ENCODE measurements at regions not wholly inside any gene's neighbourhood (a gene's known extent, or its start where the extent isn't known, plus 50 kb on each side); places are given as distances from the start of the nearest gene placed in this dataset.
A peak's percentile ranks its signal among the peaks of the same experiment; 100 is the strongest.

DNA sequence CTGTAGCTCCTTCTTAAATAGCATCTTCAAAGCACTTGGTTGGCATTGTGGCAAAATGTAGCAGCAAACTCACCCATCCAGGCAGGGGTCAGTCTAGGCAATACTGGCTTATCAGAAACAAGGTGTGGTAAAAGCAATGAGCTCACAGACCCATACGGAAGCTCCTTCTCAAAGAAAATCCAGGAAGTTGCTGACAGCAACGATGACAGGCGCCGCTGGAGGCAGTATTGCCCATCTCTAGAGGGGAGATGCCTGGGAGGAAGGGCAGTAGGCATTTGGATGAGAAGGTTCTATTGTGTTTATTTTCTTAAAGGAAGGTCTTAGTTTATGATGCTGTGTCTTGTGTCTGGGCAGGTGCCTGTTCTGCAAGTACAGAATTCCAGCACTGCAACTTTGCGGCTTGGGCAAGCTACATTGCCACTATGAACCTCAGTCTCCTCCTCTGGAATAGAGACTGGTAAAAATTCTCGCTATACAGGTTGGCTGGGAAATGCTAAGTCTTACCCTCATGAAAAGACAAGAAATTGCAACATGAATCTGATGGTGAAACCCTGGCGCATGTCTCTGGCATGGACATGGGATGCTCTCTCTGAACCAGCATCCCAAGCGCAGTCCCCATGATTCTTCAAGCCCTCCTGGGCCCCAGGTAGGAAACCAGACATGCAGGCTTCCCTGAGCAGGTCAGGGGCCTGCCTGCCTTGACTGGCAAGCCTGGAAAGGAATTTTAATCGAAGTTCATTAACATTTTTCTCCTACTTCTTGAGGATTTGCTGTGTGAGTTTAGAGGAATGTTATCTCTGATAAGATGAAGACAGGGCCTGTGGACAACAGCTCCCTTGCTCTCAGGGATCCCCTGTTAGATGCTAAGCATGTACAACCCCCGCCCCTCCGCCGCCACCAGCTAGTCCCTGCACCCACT, 156.0 kb downstream of the TFCP2L1 start:
- DNase-seq (ENCODE audit: missing footprints), result no peak
- intact Hi-C loops (cut with DNase I), result no loop called here
- no peak for ATAC-seq

GRCh38 chr2:121129692-121130091, 155.3 kb downstream of the TFCP2L1 start:
- DNase-seq (ENCODE audit: missing footprints) (no peak), ATAC-seq (no peak)
- intact Hi-C loops (cut with DNase I), result no loop called here

DNA sequence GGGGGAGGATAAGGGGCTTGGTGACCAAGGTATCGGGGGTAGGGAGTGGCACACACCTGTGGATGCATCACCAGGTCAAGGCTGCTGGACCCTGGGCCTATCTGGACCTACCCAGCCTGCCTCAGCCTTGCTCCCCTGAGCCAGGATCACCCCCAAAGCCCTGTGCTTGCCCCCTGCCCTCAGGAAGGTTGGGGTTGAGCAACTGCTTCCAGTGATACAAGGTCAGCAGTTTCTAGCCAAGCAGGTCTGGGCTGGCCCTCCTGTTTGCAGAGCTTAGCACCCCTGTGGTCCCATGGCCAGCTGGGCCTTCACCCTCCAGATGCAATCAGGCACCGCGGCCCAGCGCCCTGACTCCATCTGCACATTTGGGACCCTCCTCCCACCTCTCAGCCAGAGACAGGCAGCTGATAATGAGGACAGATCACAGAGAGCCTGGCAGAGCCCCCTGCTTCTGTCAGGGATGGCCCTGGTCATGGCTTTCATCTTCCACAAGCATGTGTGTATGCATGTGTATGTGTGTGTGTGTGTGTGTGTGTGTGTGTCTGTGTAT, 154.6 kb downstream of the TFCP2L1 start:
- intact Hi-C loops (cut with DNase I), result no loop called here
- ATAC-seq, result no peak
- DNase-seq (ENCODE audit: missing footprints), result no peak

- no peak for DNase-seq (ENCODE audit: missing footprints)
- intact Hi-C loops (cut with DNase I), result no loop called here
- ATAC-seq, result no peak
These were observed 153.6 kb downstream of the TFCP2L1 start for GRCh38 chr2:121131375-121131774.

DNA sequence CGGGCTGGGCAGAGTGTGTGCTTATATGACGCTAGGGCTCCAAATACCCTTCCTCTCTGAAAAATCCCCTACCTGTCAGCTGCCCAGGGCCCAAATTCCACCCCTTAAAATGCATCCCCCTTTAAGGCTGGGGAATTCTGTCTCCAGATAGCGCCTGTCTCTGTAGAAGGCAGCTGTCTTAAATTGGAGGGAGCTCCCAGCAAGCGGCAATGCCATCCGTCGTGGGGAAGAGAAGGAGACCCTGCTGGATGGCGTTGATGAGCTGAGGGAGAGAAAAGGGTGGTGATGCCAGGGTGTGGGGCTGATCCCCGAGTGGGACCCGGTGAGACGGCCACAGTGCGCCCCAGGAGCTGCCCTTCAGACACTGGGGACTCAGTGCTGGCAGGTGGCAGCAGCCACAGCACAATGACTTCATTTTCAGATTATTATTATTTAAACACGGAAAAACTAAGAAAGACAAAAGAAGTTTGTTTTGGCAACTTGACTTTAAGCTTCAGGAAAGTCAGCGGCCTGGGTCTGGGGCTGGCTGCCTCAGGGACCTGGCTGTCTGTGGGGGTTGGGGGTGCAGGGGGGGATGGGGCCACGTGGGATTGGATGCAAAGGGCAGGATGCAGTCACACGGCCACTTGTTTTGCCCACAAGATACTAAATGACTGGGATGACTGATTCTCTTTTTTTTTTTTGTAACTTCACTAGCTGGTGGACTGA, 152.8 kb downstream of the TFCP2L1 start:
- DNase-seq (ENCODE audit: missing footprints), result no peak
- intact Hi-C loops (cut with DNase I), result no loop called here
- no peak for ATAC-seq

DNA sequence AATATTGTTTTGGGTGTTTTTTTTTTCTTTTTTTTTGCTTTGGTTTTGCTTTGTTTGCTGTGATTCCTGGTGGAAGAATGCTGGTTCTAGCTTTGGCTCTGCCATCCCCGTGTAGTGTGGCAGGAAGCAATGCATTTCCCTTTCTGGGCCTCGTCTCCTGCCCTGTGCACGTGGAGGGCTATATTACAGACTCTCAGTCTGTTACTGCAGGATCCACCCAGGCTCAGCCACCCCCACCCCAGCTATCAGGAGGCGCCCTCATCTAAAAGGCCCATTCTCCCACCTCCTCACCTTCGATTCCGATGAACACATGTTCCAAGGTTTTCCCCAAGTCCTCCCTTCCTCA, 152.3 kb downstream of the TFCP2L1 start:
- intact Hi-C loops (cut with DNase I), result no loop called here
- no peak for DNase-seq (ENCODE audit: missing footprints)
- no peak for ATAC-seq

DNA sequence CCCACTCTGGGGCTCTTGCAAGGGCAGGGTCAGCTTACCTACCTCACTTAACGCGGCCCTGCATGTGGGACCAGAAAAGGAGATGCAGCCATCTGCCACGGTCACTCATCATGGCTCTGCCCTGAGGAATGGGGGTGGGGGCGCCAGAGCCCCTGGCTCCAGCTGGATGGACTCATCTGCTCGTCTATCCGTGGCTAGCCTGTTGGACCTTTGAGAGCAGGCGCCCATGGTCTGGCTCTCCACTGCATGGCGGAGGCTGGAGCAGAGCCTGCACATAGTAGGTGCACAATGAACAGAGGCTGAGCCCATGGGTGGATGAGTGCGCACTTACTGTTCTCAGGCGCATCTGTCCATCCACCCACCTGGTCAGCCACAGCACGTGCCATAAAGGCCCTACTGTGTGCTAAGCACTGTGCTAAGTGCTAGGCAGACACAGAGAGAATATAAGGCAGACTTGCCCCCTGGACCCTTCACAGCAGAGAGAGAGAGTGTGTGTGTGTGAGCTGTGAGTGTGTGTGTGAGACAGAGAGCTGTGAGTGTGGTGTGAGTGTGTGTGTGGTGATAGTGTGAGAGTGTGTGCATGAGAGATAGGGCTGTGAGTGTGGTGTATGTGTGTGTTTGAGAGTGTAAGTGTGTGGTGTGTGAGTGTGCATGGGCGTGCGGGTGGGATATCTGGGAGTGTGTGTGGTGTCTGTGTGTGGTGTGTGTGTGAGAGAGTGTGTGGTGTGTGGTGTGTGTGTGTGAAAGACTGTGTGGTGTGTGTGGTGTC, 151.3 kb downstream of the TFCP2L1 start:
- no peak for ATAC-seq
- intact Hi-C loops (cut with DNase I), result no loop called here

DNA sequence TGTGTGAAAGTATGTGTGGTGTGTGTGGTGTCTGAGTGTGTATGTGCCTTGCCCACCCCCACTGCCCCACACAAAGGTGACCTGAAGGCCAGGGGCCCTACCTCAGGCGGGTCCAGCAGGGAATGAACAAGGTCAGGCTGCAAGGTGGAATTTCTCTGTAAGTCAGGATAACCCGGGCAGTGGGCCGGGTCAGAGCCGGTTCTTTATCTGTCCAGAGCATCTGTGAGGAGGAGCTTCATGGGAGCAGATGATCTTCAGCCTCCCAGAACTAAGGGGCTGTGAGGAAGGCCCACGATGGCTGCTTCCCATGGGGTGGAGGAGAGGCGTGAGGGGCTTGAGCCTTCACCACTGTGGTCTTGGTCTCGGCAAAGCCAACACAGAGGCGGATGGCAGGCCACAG, 150.3 kb downstream of the TFCP2L1 start:
- DNase-seq (ENCODE audit: missing footprints) (no peak), ATAC-seq (no peak)
- intact Hi-C loops (cut with DNase I), result no loop called here

More for the DNA sequence above, 151.3 kb downstream of the TFCP2L1 start:
- DNase-seq (ENCODE audit: missing footprints), result no peak

- DNase-seq (ENCODE audit: missing footprints) (no peak), ATAC-seq (no peak)
- intact Hi-C loops (cut with DNase I), result no loop called here
These were observed 149.7 kb downstream of the TFCP2L1 start for GRCh38 chr2:121135168-121135853.

DNA sequence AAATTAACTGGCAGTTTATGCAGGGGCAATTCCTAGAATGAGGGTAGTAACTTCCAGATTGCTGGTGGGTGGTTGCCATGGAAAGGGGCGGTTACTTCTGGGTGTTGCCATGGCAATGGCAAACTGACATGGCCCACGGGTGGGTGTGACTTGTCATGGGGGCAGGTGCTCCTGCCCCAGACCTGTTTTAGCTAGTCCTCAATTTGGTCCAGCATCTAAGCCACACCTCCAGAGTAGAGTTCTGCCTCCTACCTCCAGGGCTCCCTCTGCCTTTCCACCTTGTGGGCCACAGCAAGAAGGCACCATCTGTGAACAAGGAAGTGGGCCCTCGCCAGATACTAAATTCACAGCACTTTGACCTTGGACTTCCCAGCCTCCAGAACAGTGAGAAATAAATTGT, 148.7 kb downstream of the TFCP2L1 start:
- DNase-seq (ENCODE audit: missing footprints) (no peak), ATAC-seq (no peak)
- intact Hi-C loops (cut with DNase I), result no loop called here

GRCh38 chr2:121137571-121137970, 147.4 kb downstream of the TFCP2L1 start:
- no peak for ATAC-seq
- intact Hi-C loops (cut with DNase I), result no loop called here
- no peak for DNase-seq (ENCODE audit: missing footprints)

- intact Hi-C loops (cut with DNase I), result no loop called here
- no peak for ATAC-seq
- DNase-seq (ENCODE audit: missing footprints), result no peak
These were observed 144.3 kb downstream of the TFCP2L1 start for GRCh38 chr2:121140734-121141133.

DNA sequence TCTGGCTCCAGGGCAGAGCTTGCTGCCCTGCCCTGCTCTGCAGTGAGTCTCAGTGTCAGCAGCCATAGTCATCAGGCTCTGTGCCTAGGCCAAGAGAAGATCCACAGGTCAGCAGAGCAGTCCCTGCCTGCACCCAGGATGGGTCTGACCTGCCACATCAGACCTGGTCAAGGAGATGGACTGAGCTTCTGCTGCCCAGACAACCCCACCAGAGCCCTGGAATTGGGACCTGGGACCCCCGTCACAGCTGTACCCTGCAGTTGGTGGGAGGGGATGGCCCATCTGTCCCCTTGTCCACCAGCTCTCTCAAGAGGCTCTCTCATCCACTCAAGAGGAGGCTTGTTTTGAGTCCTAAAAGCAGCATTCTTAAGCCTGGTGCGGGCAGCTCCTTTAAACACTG, 142.6 kb downstream of the TFCP2L1 start:
- no peak for ATAC-seq
- intact Hi-C loops (cut with DNase I), result no loop called here
- no peak for DNase-seq (ENCODE audit: missing footprints)

- no peak for ATAC-seq
- intact Hi-C loops (cut with DNase I), result no loop called here
- no peak for DNase-seq (ENCODE audit: missing footprints)
These were observed 140.9 kb downstream of the TFCP2L1 start for GRCh38 chr2:121144111-121144510.

DNA sequence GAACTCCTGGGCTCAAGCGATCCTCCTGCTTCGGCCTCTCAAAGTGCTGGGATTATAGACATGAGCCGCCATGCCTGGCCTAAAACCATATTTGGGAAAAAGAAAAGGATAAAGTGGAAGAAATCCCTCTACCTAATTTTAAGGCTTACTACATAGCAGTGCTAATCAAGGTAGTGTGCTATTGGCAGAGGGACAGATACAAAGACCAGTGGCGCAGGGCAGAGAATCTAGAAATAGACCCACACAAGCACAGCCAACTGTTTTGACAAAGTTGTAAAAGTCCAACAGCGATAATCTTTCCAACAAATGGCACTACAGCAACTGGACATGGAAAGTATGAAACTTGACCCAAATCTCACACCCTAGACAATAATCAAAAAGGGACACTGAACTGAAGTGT, 138.4 kb downstream of the TFCP2L1 start:
- DNase-seq (ENCODE audit: missing footprints) (no peak), ATAC-seq (peak; percentile 56)
- intact Hi-C loops (cut with DNase I), result no loop called here

- DNase-seq (ENCODE audit: missing footprints) (no peak), ATAC-seq (no peak)
- intact Hi-C loops (cut with DNase I), result no loop called here
These were observed 137.2 kb downstream of the TFCP2L1 start for GRCh38 chr2:121147766-121148165.

DNA sequence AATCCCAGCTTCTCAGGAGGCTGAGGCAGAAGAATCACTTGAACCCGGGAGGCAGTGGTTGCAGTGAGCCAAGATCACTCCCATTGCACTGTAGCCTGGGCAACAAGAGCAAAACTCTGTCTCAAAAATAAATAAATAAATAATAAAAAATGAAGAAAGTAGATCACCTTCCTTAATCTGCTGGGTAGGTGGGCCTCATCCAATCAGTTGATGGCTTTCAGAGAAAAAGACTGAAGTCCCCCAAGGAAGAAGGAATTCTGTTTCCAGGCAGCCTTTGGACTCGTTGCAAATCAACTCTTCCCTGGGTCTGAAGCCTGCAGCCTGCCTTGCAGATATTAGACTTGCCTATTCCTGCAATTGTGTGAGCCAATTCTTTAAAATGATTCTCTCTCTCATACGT, 136.5 kb downstream of the TFCP2L1 start:
- intact Hi-C loops (cut with DNase I), result no loop called here
- no peak for ATAC-seq

GRCh38 chr2:121149384-121149783, 135.6 kb downstream of the TFCP2L1 start:
- intact Hi-C loops (cut with DNase I), result no loop called here
- peak; percentile 49 for ATAC-seq
- no peak for DNase-seq (ENCODE audit: missing footprints)

More for the DNA sequence above, 136.5 kb downstream of the TFCP2L1 start:
- no peak for DNase-seq (ENCODE audit: missing footprints)

DNA sequence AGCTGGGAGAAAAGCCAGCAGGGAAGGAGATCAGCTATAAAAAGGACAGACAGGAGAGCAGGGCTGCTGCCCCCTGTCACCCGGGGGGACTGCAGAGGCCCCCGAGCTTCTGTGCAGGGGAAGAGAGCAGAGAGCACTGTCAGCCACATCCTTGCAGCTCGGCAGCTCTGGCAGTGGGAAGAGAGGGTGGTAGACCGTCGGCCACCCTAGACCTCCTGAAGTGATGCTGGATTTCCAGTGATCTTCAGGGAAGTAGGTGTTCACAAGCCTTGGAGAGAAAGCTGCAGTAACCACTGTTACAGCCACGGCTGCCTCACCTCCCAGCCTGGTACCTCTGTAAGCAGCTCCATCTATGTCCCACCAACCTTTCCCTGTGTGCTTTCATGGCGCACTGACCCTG, 134.9 kb downstream of the TFCP2L1 start:
- no peak for DNase-seq (ENCODE audit: missing footprints)

More for the DNA sequence above, 134.9 kb downstream of the TFCP2L1 start:
- intact Hi-C loops (cut with DNase I), result no loop called here
- ATAC-seq, result no peak
